Heart left ventricle (tissue), 13 donors: ENCODE measurements at regions not wholly inside any gene's neighbourhood (a gene's known extent, or its start where the extent isn't known, plus 50 kb on each side); places are given as distances from the start of the nearest gene placed in this dataset.

ENCODE experiments used
- POLR2A ChIP-seq, 2 donors: fragments of 450-650 bp; IDR thresholded peaks; one replicate each; pipeline ENCODE4 v1.6.1; 2017; ENCODE audit warnings: antibody characterized with exemption in 2 of 2, mild to moderate bottlenecking in 2 of 2, moderate library complexity in 2 of 2
- TF ChIP-seq, protein P1 (sequence below), 12 donors: fragments of 200-600 bp; sonication (generic) in 4 of 12; IDR thresholded peaks; one replicate each; pipeline versions ENCODE4 v1.5.0 to v1.8.0; 2018 to 2022; ENCODE audit warnings: antibody characterized with exemption in 12 of 12, mild to moderate bottlenecking in 5 of 12
- donor health status: ischemic (EF 13 %, LVEDD 7.1; RV severe dilation, severe dysfunction).
- donor health status: DM: no; HTN: yes; CAD: no.
- donor health status: DM: no; HTN: no; CAD: no.
- donor health status: ischemic (EF 25% LVEDD 6.9; RV normal size, moderate dysfunction).
- donor health status: ischemic (EF 25% LVEDD 5.7; RV mildly dilated, moderate dysfunction).
- donor health status: ischemic (EF 35%, LVEDD 5.7; RV mildly dilated, moderate dysfunction).
- donor health status: nonischemic (EF 11% LVEDD 7.7; RV severe dilation, severe dysfunction).
- donor health status: DM: yes; HTN: yes; CAD: no.
- donor health status: PGD.
- donor health status: ischemic (EF 29% LVEDD 5.4; RV normal size, mild dysfunction).
- donor health status: nonischemic (EF 23%, LVEDD 6.1; RV moderate dilation, normal function).

DNA sequence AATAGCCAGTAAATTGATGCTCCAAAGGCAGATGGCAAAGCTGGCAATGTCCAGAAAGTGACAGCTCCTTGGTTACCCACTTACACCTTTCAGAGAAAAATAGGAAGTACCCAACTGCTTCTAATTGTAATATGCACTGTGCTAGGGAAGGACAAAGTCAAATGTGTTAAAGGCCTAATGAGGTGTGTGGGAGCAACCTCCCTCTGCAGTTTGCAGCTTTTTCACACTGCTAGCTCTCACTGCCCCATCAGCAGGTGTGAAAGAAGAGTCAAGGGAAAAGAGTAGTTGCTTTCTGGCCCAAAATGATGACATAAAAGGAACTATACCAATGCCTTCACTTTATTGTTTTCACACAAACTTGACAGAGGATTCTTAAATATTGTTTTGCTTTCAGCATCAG, 284.1 kb upstream of the SETBP1 start:
- TF ChIP-seq, protein P1, sequence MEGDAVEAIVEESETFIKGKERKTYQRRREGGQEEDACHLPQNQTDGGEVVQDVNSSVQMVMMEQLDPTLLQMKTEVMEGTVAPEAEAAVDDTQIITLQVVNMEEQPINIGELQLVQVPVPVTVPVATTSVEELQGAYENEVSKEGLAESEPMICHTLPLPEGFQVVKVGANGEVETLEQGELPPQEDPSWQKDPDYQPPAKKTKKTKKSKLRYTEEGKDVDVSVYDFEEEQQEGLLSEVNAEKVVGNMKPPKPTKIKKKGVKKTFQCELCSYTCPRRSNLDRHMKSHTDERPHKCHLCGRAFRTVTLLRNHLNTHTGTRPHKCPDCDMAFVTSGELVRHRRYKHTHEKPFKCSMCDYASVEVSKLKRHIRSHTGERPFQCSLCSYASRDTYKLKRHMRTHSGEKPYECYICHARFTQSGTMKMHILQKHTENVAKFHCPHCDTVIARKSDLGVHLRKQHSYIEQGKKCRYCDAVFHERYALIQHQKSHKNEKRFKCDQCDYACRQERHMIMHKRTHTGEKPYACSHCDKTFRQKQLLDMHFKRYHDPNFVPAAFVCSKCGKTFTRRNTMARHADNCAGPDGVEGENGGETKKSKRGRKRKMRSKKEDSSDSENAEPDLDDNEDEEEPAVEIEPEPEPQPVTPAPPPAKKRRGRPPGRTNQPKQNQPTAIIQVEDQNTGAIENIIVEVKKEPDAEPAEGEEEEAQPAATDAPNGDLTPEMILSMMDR (IDR thresholded peaks at IDR 0.05), result no peak
- TF ChIP-seq POLR2A (IDR thresholded peaks at IDR 0.05), result no peak
